ENCODE measurements at regions not wholly inside any gene's neighbourhood (a gene's known extent, or its start where the extent isn't known, plus 50 kb on each side); places are given as distances from the start of the nearest gene placed in this dataset.

- TF ChIP-seq GATA2 (IDR thresholded peaks at IDR 0.05; ENCODE audit: low read depth, low read length), result no peak
- no peak for TF ChIP-seq GATA3 (IDR thresholded peaks at IDR 0.05; ENCODE audit: low read depth, low read length)
Measured at GRCh38 chr16:60930291-60930690, 1105.9 kb downstream of the CDH8 start.

All from SH-SY5Y (cell line).